Ovary (tissue), 7 donors: ENCODE measurements at regions not wholly inside any gene's neighbourhood (a gene's known extent, or its start where the extent isn't known, plus 50 kb on each side); places are given as distances from the start of the nearest gene placed in this dataset.
A peak's percentile ranks its signal among the peaks of the same experiment; 100 is the strongest.

Source experiments
- DNase-seq, 5 donors: peaks; one replicate each; pipeline ENCODE4 v3.0.0-alpha.2; 2019 to 2020
- H3K27ac ChIP-seq, 2 donors: fragments of 200-600 bp; one replicate each; pipeline versions ENCODE4 v1.5.1 to v1.8.0; 2019 to 2022
- H3K27me3 ChIP-seq: fragments of 200-600 bp; one replicate; pipeline ENCODE4 v1.8.0; 2022
- H3K36me3 ChIP-seq: fragments of 200-600 bp; sonication (generic); one replicate; pipeline ENCODE4 v1.5.1; 2019
- H3K4me1 ChIP-seq: one replicate; pipeline ENCODE4 v1.8.1; 2013; ENCODE audit warnings: mild to moderate bottlenecking, moderate library complexity; ENCODE audit not compliant: insufficient read depth
- H3K4me3 ChIP-seq: fragments of 200-600 bp; sonication (generic); one replicate; pipeline ENCODE4 v1.5.1; 2017
- H3K9me3 ChIP-seq, 2 donors: fragments of 200-600 bp in 1 of 2; sonication (generic) in 1 of 2; one replicate each; pipeline versions ENCODE4 v1.5.1 to v1.8.1; 2013 to 2019; ENCODE audit warnings: mild to moderate bottlenecking in 1 of 2, moderate library complexity in 1 of 2
- EP300 ChIP-seq: sonication (generic); formaldehyde crosslinking; IDR thresholded peaks from one replicate; pipeline ENCODE4 v1.6.1; 2017; ENCODE audit warnings: antibody characterized with exemption
- POLR2A ChIP-seq: fragments of 450-650 bp; IDR thresholded peaks from one replicate; pipeline ENCODE4 v1.6.1; 2017; ENCODE audit warnings: antibody characterized with exemption, mild to moderate bottlenecking, moderate library complexity
- WGBS, 3 donors: extraction: QIAGEN DNeasy Blood & Tissue Kit in 1 of 3; methylation state at CpG; one replicate each; pipeline versions ENCODE4 v1.1.5 to v1.1.7; 2013 to 2017; 5-methylcytosine and 5-hydroxymethylcytosine counted together
- intact Hi-C, 4 donors: fragments of 100-400 bp; cut with DNase I; formaldehyde crosslinking; loops; one replicate each; pipeline versions ENCODE4 v1.11.0 to v1.15.1; 2022 to 2023
- TF ChIP-seq, protein P1 (sequence below), 3 donors: fragments of 450-650 bp in 2 of 3; fragments of 200-600 bp in 1 of 3; IDR thresholded peaks; one replicate each; pipeline versions ENCODE4 v1.5.1 to v1.8.0; 2016 to 2022; ENCODE audit warnings: antibody characterized with exemption in 3 of 3, mild to moderate bottlenecking in 1 of 3
- donor health status: DM: no; HTN: no; CAD: no; lungs with moderate emphysema.
- donor health status: DM: no; HTN: no; CAD: no.
- donor health status: Bipolar disorder and iron deficiency.
- donor health status: DM: no; HTN: no; CAD: no.
- donor health status: DM: yes; HTN: yes; CAD: no.

DNA sequence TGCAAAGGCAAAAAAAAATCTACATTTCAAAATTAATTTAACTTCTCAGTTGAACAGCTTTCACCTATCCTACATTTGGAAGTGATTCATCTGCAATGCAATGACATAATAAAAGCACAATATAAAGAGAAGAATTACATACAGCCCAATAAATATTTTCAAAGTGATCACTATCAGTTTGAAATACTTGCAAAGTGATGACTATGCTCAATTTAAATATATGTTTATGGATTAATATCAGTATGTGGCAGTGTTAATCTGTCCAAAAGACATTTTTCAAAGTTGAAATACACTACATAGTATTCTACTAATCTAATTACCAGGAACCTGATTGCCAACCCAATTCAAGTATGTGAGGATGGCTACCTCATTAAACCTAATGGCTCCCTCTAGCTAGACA, 460.7 kb upstream of the ATXN7L3B start:
- no peaks in the 10 kb centered on the region for H3K4me1 ChIP-seq
- no peaks in the 10 kb centered on the region for H3K36me3 ChIP-seq
- no peaks in the 10 kb centered on the region for H3K27me3 ChIP-seq
- intact Hi-C loops: no loop called here
- H3K27ac ChIP-seq: no peak overlapping the region
- no peak for DNase-seq
- no peaks in the 10 kb centered on the region for H3K9me3 ChIP-seq
- no peak overlapping the region for H3K4me3 ChIP-seq
- no peak for TF ChIP-seq EP300
- no peak for TF ChIP-seq POLR2A
- TF ChIP-seq, protein P1, sequence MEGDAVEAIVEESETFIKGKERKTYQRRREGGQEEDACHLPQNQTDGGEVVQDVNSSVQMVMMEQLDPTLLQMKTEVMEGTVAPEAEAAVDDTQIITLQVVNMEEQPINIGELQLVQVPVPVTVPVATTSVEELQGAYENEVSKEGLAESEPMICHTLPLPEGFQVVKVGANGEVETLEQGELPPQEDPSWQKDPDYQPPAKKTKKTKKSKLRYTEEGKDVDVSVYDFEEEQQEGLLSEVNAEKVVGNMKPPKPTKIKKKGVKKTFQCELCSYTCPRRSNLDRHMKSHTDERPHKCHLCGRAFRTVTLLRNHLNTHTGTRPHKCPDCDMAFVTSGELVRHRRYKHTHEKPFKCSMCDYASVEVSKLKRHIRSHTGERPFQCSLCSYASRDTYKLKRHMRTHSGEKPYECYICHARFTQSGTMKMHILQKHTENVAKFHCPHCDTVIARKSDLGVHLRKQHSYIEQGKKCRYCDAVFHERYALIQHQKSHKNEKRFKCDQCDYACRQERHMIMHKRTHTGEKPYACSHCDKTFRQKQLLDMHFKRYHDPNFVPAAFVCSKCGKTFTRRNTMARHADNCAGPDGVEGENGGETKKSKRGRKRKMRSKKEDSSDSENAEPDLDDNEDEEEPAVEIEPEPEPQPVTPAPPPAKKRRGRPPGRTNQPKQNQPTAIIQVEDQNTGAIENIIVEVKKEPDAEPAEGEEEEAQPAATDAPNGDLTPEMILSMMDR (IDR thresholded peaks at IDR 0.05): no peak

DNA sequence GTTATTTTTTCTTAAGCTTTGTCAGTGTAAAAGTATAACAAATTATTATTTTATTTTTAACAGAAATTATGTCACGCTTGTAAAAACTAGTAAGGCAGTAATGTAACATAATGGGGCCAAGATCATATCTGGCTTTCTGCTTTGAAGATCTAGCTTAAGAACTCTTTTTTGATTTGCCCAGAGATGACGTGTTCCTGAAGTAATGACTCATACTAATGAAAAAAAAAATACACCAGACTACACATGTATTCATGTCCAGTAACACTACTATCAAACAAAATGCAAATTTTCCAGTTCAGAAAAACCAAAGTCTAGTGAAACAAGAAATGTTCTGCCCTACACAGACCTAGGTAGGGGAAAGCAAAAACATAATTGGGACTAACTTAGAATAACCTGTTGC, 432.2 kb upstream of the ATXN7L3B start:
- intact Hi-C loops: no loop called here
- no peaks in the 10 kb centered on the region for H3K4me1 ChIP-seq
- TF ChIP-seq EP300 (no peak), POLR2A (no peak)
- TF ChIP-seq, protein P1 (IDR thresholded peaks at IDR 0.05): no peak
- WGBS, 3 donors: 52 to 71% (median 69%) methylated on average over 2 of the region's 2 CpGs
- no peak for DNase-seq
- no peak overlapping the region for H3K27ac ChIP-seq
- no peaks in the 10 kb centered on the region for H3K27me3 ChIP-seq
- no peaks in the 10 kb centered on the region for H3K9me3 ChIP-seq
- no peaks in the 10 kb centered on the region for H3K36me3 ChIP-seq
- no peak overlapping the region for H3K4me3 ChIP-seq

DNA sequence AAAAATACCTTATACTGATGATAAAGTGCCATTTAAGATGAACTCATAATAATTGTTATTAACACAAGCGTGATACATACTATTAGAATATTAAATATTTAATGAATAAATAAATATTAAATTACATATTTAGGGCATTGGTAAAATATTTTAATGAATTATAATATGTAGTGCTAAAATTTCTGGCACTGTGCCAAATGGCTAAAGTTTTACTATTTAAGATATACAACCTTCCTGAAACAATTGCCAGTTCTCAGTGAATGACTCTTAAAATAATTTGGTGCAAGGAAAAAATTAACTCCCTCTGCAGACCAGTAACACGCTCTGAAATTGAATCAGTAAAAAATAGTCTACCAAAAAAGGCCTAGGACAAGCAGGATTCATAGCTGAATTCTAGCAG, 428.9 kb upstream of the ATXN7L3B start:
- intact Hi-C loops: no loop called here
- no peak for TF ChIP-seq POLR2A
- TF ChIP-seq, protein P1 (IDR thresholded peaks at IDR 0.05): no peak
- no peak for TF ChIP-seq EP300
- 92 to 94% (median 94%) methylated on average over 2 of the region's 2 CpGs for WGBS, 3 donors
- no peaks in the 10 kb centered on the region for H3K36me3 ChIP-seq
- H3K4me3 ChIP-seq: no peak overlapping the region
- no peak for DNase-seq
- H3K27me3 ChIP-seq: no peaks in the 10 kb centered on the region
- H3K27ac ChIP-seq: no peak overlapping the region
- H3K9me3 ChIP-seq: no peaks in the 10 kb centered on the region
- H3K4me1 ChIP-seq: no peaks in the 10 kb centered on the region

DNA sequence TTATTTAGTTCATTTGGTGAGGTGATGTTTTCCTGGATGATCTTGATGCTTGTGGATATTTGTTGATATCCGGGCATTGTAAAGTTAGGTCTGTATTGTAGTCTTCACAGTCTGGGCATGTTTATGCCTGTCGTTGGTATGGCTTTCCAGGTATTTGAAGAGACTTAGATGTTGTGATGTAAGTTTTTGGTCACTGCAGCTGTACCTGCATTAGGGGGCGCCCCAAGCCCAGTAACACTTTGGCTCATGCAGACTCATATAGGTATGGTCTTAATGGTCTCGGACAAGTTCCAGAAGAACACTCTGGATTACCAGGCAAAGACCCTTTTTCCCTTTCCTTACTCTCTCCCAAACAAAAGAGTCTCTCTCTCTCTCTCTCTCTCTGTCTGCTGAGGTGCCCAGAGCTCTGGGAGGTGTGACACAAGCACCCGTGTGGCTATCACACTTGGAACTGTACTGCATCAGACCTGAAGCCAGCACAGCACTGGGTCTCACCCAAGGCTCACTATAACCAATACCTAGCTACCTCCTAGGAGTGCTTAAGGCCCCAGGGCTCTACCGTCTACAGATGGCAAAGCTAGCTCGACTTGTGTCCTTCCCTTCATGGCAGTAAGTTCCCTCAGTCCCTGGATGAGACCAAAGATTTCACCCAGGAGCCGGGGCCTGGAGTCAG, 425.8 kb upstream of the ATXN7L3B start:
- 62 to 70% (median 64%) methylated on average over 8 of the region's 8 CpGs for WGBS, 3 donors

More for the DNA sequence above, 425.8 kb upstream of the ATXN7L3B start:
- no peaks in the 10 kb centered on the region for H3K9me3 ChIP-seq
- peak in 2 of 5 donors; percentile 14 to 43 for DNase-seq
- no peak overlapping the region for H3K27ac ChIP-seq
- H3K4me1 ChIP-seq: no peaks in the 10 kb centered on the region
- H3K27me3 ChIP-seq: no peaks in the 10 kb centered on the region
- no peaks in the 10 kb centered on the region for H3K36me3 ChIP-seq
- TF ChIP-seq EP300: no peak
- no peak for TF ChIP-seq POLR2A
- TF ChIP-seq, protein P1 (IDR thresholded peaks at IDR 0.05): no peak
- intact Hi-C loops: no loop called here
- no peak overlapping the region for H3K4me3 ChIP-seq
